SKM-1 treated with dmso at 0.1 percent for 144 hours (cell line): ENCODE measurements at regions not wholly inside any gene's neighbourhood (a gene's known extent, or its start where the extent isn't known, plus 50 kb on each side); places are given as distances from the start of the nearest gene placed in this dataset.
A peak's percentile ranks its signal among the peaks of the same experiment; 100 is the strongest.
"Not testable (repeated sequence)": the region's sequence is repeated elsewhere in the genome, so short reads cannot be mapped to it uniquely, and the experiment has no call there.

Experiments used
- DNase-seq: peaks from one replicate; lab custom pipeline; 2025; ENCODE audit not compliant: unreplicated experiment; lab: John Stamatoyannopoulos, UW

DNA sequence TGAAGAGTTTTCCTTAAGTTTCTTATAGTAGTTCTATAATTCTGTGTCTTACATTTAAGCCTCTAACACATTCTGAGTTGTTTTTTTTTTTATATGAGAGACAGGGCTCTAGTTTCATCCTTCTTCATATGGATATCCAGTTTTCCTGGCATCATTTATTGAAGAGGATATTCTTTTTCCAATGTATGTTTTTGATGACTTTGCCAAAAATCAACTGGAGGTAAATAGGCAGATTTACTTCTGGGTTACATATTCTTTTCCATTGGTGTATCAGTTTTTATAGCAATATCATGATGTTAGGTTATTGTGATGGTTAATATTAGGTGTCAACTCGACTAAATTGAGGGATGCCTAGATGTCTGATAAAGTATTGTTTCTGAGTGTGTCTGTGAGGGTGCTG is 650.7 kb upstream of the GRID2 start:
- no peak for DNase-seq

DNA sequence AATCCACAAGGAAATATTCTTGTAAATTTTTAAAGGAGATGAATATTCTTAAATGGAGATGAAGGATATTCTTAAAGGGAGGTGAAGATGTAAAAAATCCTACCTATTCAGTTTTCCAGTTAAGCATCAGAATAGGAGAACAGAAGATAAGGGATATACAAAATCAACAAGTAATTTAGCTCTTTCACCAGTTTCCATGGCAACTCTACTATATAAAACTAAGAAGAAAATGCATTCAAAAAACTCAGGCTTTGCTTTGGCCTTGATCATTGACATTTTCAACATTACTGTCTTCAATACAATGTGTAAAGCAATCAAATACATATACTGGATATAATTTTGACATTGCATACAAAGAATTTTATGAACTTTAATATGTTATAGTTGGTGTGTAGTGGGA is 622.7 kb upstream of the GRID2 start:
- DNase-seq, result no peak

DNA sequence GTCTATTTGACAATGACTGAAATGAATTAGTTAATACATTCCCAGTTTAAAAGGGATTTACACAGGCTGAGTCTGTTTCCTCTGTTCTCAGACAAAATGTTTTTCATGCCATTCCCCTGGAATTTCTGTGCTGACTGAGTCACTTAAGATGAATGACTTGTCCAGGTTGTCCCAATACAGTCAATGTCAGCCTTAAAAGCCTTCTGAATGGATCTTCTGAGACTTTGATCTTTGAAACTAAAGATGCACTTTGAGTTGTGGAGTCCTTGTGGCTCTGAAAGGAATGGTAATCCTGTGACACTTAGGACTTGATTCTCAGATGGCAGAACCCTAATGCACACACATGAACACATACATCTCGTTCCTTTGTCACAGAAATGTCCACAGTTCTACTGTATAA is 622.2 kb upstream of the GRID2 start:
- DNase-seq, result no peak

DNA sequence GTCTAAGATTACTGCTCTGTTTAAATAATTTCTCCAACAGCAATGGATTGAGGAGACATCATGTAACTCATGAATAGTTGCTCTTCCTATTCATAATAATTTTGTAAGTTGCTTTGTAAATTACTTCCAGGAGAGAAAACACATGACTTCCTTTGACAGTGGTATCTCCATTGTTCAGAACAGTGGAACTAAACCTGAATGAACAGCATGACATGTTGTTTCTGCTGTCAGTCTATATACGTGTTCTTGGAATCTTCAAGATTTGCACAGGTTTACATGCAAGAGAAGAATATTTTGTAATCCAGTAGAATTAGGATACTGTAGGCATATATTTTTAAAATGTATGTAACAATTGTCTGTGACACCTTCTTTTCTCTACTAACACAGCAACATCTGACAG is 618.8 kb upstream of the GRID2 start:
- no peak for DNase-seq

DNA sequence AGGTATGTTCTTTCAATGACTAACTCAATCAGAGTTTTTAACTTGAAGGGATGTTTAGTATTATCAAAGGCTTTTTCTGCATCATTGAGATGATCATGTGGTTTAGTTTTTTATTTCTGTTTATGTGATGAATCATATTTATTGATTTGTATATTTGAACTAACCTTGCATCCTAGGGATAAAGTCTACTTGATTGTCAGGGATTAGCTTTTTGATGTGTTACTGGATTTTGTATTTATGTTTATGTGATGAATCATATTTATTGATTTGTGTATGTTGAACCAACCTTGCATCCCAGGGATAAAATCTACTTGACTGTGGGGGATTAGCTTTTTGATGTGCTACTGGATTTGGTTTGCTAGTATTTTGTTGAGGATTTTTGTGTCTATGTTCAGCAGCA is 615.4 kb upstream of the GRID2 start:
- DNase-seq, result no peak

DNA sequence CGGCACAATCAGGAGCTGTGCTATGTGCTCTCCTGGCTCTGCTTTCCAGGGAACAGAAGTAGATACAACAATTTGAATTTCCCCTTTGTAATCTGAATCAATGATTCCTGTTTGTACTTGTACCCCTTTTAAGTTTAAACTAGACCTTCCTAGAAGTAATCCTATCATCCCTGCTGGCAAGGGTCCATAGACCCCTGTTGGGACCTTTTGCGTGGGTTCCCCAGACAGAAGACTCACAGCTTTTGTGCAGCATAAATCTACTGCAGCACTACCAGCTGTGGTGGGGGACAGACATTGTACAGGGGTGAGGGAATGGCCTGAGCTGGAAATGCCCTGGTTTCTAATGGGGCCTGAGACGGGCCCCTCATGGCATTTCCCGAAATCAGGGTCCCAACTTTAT is 604.1 kb upstream of the GRID2 start:
- not testable (repeated sequence) for DNase-seq

DNA sequence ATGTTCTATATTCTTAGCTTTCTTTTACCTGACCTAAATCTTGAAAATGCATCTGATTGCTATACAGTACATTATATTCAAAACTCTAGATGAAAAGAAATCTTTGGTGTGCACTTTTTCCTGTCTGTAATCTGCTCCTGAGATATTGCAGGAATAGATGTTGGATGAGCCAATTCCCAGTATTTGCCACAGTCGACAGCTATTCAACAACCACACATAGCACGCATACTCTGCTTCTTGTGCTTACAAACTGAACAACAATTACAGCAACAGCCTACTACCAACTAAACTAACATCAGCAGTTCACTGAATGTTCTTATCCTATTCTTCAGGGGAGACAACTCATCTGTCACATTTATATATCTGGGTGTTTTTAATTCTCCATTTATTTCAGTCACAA is 573.9 kb upstream of the GRID2 start:
- no peak for DNase-seq

DNA sequence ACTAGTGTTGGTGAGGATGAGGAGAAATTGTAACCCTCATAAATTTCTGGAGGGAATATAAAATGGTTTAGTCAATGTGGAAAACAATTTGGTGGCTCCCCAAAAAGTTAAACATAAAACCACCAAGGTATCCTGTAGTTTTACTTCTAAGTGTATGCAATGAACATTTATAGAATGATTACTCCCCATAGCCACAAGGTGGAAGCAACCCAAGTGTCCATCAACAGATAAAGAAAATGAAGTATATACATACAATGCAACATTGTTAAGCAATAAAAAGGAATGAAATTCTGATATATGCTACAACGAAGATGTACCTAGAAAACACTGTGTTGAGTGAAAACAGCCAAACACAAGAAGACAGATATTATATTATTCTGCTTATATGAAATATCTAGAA is 569.1 kb upstream of the GRID2 start:
- DNase-seq, result no peak

DNA sequence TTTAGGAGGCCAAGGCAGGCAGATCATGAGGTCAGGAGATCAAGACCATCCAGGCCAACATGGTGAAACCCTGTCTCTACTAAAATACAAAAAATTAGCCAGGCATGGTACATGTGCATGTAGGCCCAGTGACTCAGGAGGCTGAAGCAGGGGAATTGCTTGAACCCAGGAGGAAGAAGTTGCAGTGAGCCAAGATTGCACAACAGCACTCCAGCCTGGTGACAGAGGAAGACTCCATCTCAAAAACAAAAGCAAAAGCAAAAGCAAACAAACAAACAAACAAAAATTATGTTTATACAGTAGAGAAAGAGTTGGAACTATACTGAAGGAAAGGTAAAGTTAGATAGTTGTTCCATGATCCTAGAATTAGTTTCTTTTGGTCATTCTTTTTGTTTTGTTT is 564.9 kb upstream of the GRID2 start:
- not testable (repeated sequence) for DNase-seq

DNA sequence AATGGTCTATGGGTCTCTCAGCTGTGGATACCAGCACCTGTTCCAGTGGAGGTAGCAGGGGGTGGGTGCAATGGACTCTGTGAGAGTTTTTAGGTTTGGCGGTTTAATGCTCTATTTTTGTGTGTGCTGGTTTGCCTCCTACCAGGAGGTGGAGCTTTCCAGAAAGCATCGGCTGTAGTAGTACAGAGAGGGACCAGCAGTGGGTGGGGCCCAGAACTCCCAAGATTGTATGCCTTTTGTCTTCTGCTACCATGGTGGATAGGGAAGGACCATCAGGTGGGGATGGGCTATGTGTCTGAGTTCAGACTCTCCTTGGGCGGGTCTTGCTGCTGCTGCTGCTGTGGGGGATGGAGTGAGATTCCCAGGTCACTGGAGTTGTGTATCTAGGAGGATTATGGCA is 557.2 kb upstream of the GRID2 start:
- no peak for DNase-seq

DNA sequence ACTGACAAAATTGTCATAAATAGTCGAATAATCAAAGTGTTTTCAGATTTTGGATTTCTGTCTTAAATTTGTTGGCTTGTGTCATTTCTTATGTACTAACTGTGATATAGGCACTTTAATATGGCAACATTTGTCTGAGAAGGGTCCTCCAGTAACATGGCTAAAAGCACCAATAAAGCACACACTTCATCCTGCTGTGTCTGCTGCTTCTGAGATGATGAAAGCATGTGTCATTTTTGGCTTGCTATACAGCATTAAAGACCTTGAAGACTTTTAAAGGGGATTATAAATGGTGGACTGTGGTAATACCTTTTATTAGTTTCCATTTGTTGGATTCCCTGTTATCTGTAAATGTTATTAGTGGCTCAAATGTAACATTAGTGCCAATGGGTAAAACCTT is 551.8 kb upstream of the GRID2 start:
- DNase-seq, result no peak

DNA sequence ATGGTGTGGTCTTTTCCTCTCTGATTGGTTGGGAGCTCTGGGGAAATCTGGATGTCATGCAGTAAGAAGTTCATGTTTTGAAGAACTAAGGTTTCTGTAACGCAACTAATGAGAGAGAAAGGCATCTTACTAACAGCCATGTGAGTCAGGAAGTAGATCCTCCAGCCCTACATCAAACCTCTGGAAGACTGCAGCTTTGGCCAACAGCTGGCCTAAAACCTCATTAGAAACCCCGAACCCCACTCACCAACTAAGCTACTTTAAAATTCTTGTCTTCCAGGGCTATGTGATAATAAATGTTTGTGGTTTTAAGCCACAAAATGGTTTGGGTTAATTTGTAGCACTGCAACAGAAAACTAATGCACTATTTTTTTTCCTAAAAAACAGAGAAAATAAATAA is 549.0 kb upstream of the GRID2 start:
- DNase-seq, result no peak

DNA sequence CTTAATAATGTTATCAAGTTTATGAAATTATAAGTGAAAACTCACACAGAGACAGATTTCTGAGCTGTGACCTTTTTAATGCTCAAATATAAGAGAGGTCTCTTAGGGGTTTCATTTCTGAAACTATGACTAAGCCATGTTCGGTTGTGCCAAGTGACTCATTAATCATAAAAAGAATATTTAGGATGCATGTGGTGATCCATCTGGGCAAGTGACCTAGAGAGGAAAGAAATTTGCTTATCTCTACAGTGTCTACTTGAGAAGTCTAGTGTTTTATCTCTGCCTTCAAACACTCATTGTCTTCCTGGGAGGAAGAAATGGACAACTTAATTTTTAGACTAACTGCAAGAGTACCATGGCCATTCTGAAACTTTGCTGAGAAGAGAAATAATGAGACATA is 545.3 kb upstream of the GRID2 start:
- DNase-seq, result no peak

DNA sequence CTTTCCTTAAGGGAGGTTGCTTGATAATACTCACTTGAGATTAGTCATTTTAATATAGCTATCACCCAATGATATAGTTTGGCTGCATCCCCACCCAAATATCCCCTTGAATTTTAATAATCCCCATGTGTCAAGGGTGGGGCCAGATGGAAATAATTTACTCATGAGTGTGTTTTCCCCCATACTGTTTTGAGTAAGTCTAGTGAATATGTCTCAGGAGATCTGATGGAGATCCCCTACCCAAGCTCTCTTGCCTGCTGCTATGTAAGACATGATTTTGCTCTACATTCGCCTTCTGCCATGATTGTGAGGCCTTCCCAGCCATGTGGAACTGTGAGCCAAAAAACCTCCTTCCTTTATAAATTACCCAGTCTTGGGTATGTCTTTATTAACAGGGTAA is 539.7 kb upstream of the GRID2 start:
- DNase-seq, result no peak

DNA sequence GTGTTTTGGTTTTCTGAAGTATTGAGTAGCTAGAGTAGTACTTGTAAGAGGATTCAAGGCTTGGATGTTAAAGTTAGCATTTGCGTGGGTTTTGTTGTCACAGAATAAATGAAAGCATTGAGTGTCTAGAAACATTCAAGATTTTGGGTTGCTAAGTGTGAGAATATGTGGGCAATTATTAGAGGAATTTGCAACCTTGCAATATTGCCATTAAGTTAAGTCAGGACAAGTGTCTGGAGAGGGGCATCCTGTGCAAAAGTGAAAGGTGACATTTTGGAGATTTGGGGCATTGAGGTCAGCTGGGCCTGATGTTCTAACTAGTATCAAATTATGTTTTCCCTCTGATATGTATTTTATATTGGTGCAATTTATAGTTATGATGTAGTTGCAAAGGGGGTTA is 533.9 kb upstream of the GRID2 start:
- no peak for DNase-seq

DNA sequence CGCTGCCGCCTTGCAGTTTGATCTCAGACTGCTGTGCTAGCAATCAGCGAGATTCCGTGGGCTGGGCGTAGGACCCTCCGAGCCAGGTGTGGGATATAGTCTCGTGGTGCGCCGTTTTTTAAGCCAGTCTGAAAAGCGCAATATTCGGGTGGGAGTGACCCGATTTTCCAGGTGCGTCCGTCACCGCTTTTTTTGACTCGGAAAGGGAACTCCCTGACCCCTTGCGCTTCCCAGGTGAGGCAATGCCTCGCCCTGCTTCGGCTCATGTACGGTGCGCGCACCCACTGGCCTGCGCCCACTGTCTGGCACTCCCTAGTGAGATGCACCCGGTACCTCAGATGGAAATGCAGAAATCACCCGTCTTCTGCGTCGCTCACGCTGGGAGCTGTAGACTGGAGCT is 512.1 kb upstream of the GRID2 start:
- not testable (repeated sequence) for DNase-seq

DNA sequence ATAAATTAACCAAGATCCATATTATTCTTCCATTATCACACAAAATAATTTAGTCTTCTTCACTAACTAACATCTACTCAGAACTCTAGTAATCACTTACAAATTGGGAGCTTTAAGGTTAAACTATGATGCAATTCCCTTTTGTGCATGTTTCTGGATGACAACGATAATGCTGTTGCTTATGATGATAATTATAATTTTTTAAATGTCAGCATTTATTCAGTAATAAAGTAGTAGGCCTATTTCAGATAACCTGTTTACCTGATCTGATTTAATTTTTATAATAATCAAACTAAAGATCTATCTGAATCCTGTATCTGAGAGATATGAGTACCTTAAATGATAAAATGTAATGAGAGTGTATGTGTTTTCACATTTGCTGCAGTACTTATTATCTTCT is 507.8 kb upstream of the GRID2 start:
- no peak for DNase-seq

DNA sequence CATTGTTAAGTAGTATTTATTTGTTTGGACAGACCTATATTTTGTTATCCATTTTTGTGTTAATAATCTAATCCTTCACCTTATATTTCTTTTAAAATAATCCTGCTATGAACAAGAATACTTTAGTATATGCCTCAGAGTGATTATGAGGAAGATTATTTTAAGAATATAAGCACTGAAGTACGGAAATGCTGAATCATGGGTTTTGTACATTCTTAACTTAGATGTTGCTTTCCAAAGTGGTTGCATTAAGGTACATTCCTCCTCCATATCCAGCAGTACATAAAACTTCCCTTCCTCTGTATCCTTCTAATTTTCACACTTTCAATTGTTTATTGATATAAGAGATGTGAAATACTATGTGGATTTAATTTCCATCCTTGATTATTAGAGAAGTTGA is 491.4 kb upstream of the GRID2 start:
- DNase-seq, result no peak

DNA sequence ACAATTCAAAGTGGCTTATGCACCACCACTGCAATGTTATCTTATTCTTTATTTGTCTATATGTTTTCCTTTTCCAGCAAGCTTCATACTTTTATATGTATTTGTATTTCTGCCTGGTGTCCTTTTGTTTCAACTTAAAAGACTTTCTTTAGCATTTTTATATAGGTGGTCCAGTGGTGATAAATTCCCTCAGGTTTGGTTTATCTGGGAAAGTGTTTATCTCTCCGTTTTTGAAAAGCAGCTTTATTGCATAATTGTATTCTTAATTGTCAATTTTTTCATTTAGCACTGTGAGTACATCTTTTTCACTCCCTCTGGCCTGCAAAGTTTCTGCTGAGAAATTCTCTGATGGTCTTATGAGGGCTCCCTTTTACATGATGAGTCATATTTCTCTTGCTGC is 479.0 kb upstream of the GRID2 start:
- no peak for DNase-seq

DNA sequence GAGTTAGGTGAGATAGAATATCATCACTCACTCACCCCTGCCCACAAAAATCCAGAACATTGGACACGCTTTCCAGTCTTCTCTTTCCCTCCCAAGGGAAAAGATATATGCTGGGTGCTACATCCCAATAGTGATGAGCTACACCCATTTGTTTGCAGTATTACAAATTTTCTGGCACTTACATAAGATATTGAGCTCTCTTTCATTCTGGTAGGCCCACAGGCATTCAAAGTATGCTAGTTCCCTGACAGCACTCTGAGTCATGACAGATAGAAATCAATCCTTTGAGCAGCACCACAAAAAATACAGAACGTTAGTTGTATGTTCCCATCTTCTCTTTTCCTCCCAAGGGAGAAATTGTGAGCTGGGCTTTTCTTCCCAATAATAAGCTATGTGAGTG is 477.6 kb upstream of the GRID2 start:
- no peak for DNase-seq

DNA sequence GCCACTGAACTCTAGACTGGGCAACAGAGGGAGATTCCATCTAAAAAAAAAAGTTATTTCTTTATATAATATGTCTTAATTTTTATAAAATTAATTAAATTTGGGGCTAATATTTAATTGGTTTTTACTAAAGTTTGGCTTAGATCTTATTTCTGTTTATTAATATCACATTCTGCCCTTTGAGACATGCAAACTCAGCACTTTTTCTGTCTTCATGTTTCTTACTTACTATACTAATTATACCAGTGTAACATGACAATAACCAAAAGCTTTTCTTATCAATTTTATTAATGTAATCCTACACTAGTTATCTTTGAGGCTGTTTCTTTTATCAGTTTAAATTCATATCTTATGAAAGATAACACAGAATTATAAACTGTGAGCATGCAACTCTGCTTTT is 475.9 kb upstream of the GRID2 start:
- DNase-seq, result no peak

DNA sequence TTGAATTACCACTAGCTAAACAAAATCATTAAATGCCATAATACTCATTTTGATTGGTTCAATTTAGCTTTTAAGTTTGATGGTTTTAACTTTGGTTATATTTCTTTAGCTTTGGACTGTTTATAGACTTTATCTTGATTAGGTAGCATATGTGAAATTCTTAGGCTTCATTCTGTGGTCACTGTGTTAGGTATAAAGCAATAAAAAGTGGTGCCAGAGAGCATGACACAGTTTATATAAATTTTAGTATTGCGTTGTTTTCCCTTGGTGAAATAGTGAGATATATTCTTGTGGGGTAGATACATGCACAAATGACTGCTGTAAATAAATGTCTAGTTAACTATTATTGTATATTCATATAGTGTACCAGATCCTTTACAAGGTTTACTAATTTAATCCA is 474.2 kb upstream of the GRID2 start:
- no peak for DNase-seq

DNA sequence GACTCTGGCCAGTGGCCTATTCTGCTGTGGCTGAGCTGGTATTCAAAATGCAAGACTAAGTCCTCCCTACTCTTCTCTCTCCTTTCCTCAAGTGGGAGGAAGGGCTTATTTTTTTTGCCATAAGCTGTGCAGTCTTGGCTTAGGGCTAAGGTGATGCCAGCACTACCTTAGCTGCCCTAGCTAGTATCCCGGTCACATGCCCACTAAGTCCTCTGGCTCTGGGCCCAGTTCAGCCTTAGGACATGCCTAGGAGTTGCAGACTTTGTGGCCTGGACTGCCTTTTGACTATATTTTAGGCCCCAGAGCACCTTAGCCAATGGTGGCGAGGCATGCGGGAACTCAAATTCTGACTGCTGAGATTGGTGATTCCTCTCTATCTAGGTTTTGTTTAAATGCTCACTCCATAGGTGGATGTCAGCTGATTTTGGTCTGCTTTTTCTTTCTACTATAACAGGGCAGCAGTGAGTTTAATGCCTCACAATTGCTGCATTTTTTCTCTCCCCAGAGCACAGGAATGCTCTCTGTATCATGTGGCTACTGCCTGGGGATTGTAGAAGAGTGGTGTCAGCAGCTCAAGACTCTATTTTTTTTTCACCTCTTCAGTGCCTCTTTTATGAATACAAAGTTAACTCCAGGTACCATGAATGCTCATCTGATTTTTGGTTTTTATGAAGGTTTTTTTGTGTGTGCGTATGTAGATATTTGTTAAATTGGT is 472.9 kb upstream of the GRID2 start:
- DNase-seq, result no peak

DNA sequence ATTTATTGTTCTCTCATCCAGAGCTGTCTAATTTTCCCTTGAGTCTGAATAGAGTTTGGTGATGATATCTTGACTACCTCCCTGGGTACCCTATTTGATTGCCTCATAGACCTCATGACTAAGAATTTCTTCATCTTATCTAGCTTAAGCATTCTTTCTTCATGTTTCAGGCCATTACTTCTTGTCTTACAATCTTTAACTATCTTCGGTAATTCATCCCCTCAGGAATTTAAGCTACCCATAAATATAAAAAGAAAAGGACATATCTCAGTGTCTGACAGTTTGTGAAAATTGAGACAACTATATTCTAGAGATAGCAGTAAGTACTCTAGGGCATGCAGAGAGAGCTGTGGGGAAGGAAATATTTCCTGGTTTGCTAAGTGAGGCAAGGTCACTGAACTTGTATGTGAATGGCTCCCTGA is 466.1 kb upstream of the GRID2 start:
- peak; percentile 7 for DNase-seq
